ENCODE measurements at regions not wholly inside any gene's neighbourhood (a gene's known extent, or its start where the extent isn't known, plus 50 kb on each side); places are given as distances from the start of the nearest gene placed in this dataset.

DNA sequence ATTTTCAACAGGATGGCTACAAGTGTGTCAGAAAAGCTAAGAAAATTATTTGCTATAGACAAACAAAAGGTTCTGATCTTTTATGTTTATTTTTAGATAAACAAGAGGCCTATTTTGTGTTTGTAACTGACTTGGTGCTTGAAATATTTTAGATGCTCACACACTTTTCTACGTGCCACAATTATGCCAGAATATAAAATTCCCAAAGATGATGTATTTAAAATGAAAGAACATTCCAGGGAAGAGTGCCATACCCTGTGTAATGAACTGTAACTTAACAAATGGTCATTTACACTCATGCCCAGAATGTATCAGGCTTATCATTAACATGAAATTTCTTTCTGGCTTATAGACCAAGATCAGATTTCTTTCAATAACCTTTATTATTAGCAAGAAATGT is 144.9 kb upstream of the MTPN start:
- TF ChIP-seq, protein P1, sequence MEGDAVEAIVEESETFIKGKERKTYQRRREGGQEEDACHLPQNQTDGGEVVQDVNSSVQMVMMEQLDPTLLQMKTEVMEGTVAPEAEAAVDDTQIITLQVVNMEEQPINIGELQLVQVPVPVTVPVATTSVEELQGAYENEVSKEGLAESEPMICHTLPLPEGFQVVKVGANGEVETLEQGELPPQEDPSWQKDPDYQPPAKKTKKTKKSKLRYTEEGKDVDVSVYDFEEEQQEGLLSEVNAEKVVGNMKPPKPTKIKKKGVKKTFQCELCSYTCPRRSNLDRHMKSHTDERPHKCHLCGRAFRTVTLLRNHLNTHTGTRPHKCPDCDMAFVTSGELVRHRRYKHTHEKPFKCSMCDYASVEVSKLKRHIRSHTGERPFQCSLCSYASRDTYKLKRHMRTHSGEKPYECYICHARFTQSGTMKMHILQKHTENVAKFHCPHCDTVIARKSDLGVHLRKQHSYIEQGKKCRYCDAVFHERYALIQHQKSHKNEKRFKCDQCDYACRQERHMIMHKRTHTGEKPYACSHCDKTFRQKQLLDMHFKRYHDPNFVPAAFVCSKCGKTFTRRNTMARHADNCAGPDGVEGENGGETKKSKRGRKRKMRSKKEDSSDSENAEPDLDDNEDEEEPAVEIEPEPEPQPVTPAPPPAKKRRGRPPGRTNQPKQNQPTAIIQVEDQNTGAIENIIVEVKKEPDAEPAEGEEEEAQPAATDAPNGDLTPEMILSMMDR (IDR thresholded peaks at IDR 0.05; ENCODE audit: insufficient read depth, low read length, poor library complexity, severe bottlenecking) = no peak
- TF ChIP-seq EZH2phosphoT487 (conservative IDR thresholded peaks at IDR 0.05; ENCODE audit: low read length) = no peak
